ENCODE measurements at regions not wholly inside any gene's neighbourhood (a gene's known extent, or its start where the extent isn't known, plus 50 kb on each side); places are given as distances from the start of the nearest gene placed in this dataset.

DNA sequence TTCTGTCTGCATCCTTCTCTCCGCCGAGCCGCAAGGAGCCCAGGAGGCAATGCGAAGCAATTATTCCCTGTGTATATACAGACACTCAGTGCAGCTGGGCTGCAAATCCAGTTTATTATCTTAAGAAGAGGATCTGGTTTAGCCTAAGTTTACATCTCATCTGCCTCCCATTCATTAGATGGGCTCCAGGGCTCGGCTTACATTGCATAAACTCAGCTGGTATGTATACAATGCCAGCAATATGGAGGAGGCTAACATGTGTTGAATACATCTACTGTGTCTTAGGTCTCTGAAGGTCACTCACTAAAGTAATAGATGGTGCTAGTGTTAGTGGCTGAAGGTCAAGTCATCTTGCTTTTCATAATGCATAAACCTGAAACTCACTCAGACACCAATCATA lies 996.8 kb downstream of the KCNMA1 start:
- no peak overlapping the region for H3K4me3 ChIP-seq (ENCODE audit: low read depth, low read length)
- TF ChIP-seq, protein P1, sequence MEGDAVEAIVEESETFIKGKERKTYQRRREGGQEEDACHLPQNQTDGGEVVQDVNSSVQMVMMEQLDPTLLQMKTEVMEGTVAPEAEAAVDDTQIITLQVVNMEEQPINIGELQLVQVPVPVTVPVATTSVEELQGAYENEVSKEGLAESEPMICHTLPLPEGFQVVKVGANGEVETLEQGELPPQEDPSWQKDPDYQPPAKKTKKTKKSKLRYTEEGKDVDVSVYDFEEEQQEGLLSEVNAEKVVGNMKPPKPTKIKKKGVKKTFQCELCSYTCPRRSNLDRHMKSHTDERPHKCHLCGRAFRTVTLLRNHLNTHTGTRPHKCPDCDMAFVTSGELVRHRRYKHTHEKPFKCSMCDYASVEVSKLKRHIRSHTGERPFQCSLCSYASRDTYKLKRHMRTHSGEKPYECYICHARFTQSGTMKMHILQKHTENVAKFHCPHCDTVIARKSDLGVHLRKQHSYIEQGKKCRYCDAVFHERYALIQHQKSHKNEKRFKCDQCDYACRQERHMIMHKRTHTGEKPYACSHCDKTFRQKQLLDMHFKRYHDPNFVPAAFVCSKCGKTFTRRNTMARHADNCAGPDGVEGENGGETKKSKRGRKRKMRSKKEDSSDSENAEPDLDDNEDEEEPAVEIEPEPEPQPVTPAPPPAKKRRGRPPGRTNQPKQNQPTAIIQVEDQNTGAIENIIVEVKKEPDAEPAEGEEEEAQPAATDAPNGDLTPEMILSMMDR (IDR thresholded peaks at IDR 0.05; ENCODE audit: control insufficient read depth, extremely low read depth, insufficient read depth), result no peak
- no peak for DNase-seq (ENCODE audit: low read depth)

DNA sequence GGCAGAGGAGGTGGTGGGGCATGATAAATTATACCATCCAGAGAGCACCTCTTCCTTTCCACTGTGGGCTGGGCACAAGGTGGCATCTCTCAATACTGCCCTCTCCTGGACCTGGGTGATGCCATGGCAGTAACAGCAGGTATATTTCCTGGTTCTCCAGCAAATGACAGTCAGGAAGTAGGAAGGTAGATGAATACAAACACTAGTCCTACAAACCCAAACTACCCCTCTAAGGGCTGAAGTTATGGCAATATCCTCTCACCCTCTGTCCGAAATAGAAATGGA lies 1004.9 kb downstream of the KCNMA1 start:
- no peak overlapping the region for H3K4me3 ChIP-seq (ENCODE audit: low read depth, low read length)
- TF ChIP-seq, protein P1 (IDR thresholded peaks at IDR 0.05; ENCODE audit: control insufficient read depth, extremely low read depth, insufficient read depth), result peak; percentile 84
- DNase-seq (ENCODE audit: low read depth), result peak; percentile 18

DNA sequence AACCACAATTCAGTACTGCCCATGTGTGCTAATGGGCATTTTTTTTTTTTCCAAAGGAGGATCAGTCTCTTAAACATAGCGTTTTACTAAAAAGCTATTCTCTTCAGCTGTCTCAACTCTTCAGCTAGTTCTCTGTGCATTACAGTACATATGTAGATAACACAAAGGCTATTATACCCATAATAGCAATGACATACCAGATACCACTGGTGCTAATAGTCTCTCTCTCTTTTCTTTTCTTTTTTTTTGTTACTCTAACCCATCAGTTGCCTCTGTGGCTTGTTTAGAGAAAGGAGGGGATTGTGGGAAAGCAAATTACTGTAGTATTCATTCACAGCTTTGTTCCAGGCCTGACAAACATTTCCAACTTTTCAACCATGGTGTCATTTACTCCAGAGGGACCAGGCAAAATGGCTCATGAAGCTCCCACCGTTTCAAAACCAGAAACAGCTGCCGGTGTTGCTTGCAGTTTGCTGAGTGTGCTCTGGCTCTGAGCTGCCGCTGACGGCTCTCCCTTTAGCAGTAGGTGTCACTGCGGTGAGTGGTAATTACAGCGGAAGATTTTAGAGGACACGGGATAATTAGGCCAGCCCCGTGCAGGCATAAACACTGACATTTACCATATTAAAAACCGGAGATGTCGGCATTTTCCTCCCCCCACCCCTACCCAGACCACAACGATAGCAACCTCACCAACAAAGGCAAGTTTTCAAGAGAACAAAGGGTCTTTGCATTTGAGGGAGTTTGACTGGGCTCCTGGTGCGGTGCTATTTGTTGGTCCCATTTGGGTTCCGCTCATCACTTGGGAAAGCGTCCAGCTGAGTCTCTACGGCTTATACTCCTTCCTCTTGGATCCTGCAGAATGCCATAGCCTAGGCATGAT lies 1005.5 kb downstream of the KCNMA1 start:
- TF ChIP-seq, protein P1 (IDR thresholded peaks at IDR 0.05; ENCODE audit: control insufficient read depth, extremely low read depth, insufficient read depth), result no peak
- H3K4me3 ChIP-seq (ENCODE audit: low read depth, low read length), result no peak overlapping the region
- DNase-seq (ENCODE audit: low read depth), result no peak

DNA sequence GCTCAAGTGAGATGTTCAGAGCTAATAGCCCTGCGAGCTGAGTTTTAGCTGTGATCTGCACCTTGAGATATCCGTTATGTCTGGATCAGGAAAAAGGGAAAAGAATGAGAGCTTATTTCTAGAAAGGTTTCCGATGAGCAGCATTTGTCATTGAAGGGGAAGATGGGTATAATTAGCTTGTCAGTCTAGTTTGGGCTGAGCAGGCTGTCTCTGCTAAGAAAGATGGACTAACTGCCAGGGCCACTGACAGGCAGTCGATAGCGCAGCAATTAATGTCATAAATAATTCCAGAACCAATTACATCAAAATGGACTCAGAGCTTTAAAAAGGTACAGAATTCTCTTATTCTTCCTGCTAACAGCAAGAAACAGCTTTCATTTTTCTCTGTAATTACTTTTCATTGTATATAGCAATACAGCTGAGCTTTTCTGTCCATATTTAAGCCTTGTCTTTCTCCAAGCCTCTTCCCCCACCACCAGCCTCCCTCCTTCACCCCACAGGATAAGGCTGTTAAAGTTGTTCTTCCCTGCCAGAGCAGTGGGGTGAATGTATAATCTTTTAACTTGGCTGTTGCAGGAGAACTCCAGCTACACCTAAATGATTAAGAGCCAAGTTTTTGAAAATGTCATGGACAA lies 1006.5 kb downstream of the KCNMA1 start:
- H3K4me3 ChIP-seq (ENCODE audit: low read depth, low read length), result no peak overlapping the region
- TF ChIP-seq, protein P1 (IDR thresholded peaks at IDR 0.05; ENCODE audit: control insufficient read depth, extremely low read depth, insufficient read depth), result no peak
- DNase-seq (ENCODE audit: low read depth), result no peak

DNA sequence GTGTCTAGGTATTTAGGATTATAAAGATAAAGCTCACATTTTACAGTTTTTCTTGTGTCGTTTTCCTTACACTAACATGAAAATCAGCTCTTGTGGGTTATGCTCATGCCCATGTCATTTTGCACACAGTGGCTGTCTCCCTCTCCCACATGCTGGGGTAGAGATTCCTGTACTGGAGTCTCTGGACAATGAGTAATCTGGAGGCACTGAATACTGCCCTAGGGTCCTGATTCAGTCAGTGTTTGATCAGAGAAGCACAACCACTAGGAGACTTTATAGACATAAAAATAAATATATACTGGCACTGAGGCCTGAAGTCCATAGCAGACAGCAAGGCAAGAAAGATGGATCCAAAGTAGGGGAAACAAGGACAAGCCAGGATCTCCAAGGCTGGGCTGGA lies 1008.8 kb downstream of the KCNMA1 start:
- TF ChIP-seq, protein P1 (IDR thresholded peaks at IDR 0.05; ENCODE audit: control insufficient read depth, extremely low read depth, insufficient read depth), result no peak
- no peak for DNase-seq (ENCODE audit: low read depth)
- H3K4me3 ChIP-seq (ENCODE audit: low read depth, low read length), result no peak overlapping the region

DNA sequence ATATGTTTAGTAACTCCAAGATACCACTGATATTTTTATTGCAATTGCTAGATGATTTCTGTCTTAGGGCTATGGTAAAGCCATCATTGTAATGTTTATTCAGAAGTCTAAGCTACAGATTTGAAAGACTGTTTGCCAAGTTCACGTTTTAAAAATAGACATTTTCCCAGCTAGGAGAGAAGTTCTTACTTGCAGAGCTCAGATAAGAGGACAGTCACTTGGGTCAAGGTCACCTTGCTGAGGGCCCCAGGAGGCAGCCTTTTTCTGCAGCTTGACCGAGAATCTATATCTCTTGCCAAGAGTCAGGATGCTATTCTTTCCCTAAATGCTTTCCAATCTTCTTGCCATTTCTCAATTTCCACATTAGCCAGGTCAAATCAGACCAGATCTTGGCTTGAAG lies 1011.2 kb downstream of the KCNMA1 start:
- TF ChIP-seq, protein P1 (IDR thresholded peaks at IDR 0.05; ENCODE audit: control insufficient read depth, extremely low read depth, insufficient read depth), result no peak
- DNase-seq (ENCODE audit: low read depth), result no peak
- H3K4me3 ChIP-seq (ENCODE audit: low read depth, low read length), result no peak overlapping the region

Data from LNCaP clone FGC (cell line).